ENCODE measurements at regions not wholly inside any gene's neighbourhood (a gene's known extent, or its start where the extent isn't known, plus 50 kb on each side); places are given as distances from the start of the nearest gene placed in this dataset.

DNA sequence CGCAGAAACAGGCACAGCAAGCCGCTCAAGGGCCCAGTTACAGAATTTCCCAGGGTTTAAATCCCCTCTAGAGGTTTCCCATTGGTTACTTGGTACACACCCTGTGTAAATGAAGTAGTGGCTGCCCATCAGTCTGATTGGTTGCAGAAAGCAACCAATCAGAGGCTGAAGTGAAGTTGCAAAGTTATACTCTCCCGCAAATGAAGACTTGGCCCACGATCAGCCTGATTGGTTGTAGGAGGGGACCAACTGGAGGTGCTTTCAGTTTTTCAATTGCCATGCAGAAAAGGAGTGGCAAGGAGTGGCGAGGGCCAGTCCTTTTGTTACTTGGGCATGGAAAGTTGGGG is 909.2 kb upstream of the AUTS2 start (continued):
- TF ChIP-seq SAP30 (IDR thresholded peaks at IDR 0.05; ENCODE audit: insufficient read depth, insufficient replicate concordance, low read length) = no peak

All from H1 (cell line).